HEK293 (cell line): ENCODE measurements at regions not wholly inside any gene's neighbourhood (a gene's known extent, or its start where the extent isn't known, plus 50 kb on each side); places are given as distances from the start of the nearest gene placed in this dataset.

Experiments used
- CTCF ChIA-PET: fragments of 350-600 bp; formaldehyde crosslinking; extraction: SDS; loops from one replicate; lab custom pipeline; 2021; ENCODE audit warnings: antibody characterized with exemption; lab: Yijun Ruan, JAX
- POLR2A ChIA-PET: fragments of 300-600 bp; formaldehyde crosslinking; extraction: SDS; loops from one replicate; lab custom pipeline; 2020; ENCODE audit warnings: antibody characterized with exemption, inconsistent platforms; lab: Yijun Ruan, JAX
- H3K27ac ChIP-seq: fragments of 200-500 bp; sonication (Bioruptor generic); 2 replicates; pipeline ENCODE4 v1.5.1; 2014; ENCODE audit warnings: low read depth, low read length, control low read depth, inconsistent platforms; ENCODE audit errors: extremely low read depth
- H3K36me3 ChIP-seq, 2 experiments: fragments of 200-500 bp in 1 of 2; sonication (Bioruptor generic) in 1 of 2; 1 replicate in 1 of 2; 2 replicates in 1 of 2; pipeline ENCODE4 v1.5.1; 2014 to 2017; ENCODE audit warnings: inconsistent platforms in 2 of 2, low read length in 2 of 2; ENCODE audit not compliant: control insufficient read depth in 2 of 2, insufficient read depth in 1 of 2
- H3K4me1 ChIP-seq: fragments of 200-500 bp; sonication (Bioruptor generic); 2 replicates; pipeline ENCODE4 v1.5.1; 2014; ENCODE audit warnings: mild to moderate bottlenecking, low read length, inconsistent platforms; ENCODE audit not compliant: control insufficient read depth, insufficient read depth
- H3K4me3 ChIP-seq: 2 replicates; pipeline ENCODE4 v1.5.1; 2011; ENCODE audit warnings: low read depth, mild to moderate bottlenecking, control low read depth, low read length, moderate library complexity
- H3K9me3 ChIP-seq: fragments of 200-500 bp; sonication (Bioruptor generic); 2 replicates; pipeline ENCODE4 v1.5.1; 2014; ENCODE audit warnings: low read depth, low read length, inconsistent platforms; ENCODE audit not compliant: control insufficient read depth, insufficient read depth
- KLF10 ChIP-seq: fragments of 450-650 bp; IDR thresholded peaks from 2 replicates; pipeline ENCODE4 v1.5.1; 2018; ENCODE audit warnings: missing biosample characterization, mild to moderate bottlenecking, missing genetic modification characterization
- SCRT2 ChIP-seq: fragments of 450-650 bp; formaldehyde crosslinking; IDR thresholded peaks from 2 replicates; pipeline ENCODE4 v1.5.1; 2016; ENCODE audit warnings: missing biosample characterization, missing genetic modification characterization
- TRIM28 ChIP-seq: IDR thresholded peaks from 2 replicates; pipeline ENCODE4 v1.6.1; 2011; ENCODE audit warnings: low read length, control low read depth, borderline replicate concordance
- ZNF174 ChIP-seq: fragments of 450-650 bp; formaldehyde crosslinking; IDR thresholded peaks from 2 replicates; pipeline ENCODE4 v1.5.0; 2017; ENCODE audit warnings: missing biosample characterization, mild to moderate bottlenecking, missing genetic modification characterization
- ZNF211 ChIP-seq: fragments of 450-650 bp; formaldehyde crosslinking; IDR thresholded peaks from 2 replicates; pipeline ENCODE4 v1.5.1; 2016; ENCODE audit warnings: low read depth, missing biosample characterization, missing genetic modification characterization
- ZNF24 ChIP-seq: fragments of 450-650 bp; formaldehyde crosslinking; IDR thresholded peaks from 2 replicates; pipeline ENCODE4 v1.5.1; 2016; ENCODE audit warnings: missing biosample characterization, missing genetic modification characterization
- ZNF302 ChIP-seq: fragments of 450-650 bp; formaldehyde crosslinking; IDR thresholded peaks from 2 replicates; pipeline ENCODE4 v1.5.1; 2016; ENCODE audit warnings: missing biosample characterization, missing genetic modification characterization, low read depth
- ZNF416 ChIP-seq: fragments of 450-650 bp; formaldehyde crosslinking; IDR thresholded peaks from 2 replicates; pipeline ENCODE4 v1.5.1; 2016; ENCODE audit warnings: missing biosample characterization, missing genetic modification characterization
- ZNF423 ChIP-seq: fragments of 450-650 bp; formaldehyde crosslinking; IDR thresholded peaks from 2 replicates; pipeline ENCODE4 v1.5.1; 2016; ENCODE audit warnings: missing biosample characterization, missing genetic modification characterization
- ZNF658 ChIP-seq: fragments of 450-650 bp; formaldehyde crosslinking; IDR thresholded peaks from 2 replicates; pipeline ENCODE4; 2016; ENCODE audit warnings: missing biosample characterization, missing genetic modification characterization
- ZNF830 ChIP-seq: fragments of 450-650 bp; IDR thresholded peaks from 2 replicates; pipeline ENCODE4 v1.5.0; 2018; ENCODE audit warnings: missing biosample characterization, missing genetic modification characterization, low read depth, mild to moderate bottlenecking, moderate library complexity
- ZSCAN16 ChIP-seq: fragments of 450-650 bp; formaldehyde crosslinking; IDR thresholded peaks from 2 replicates; pipeline ENCODE4 v1.5.1; 2016; ENCODE audit warnings: missing biosample characterization, missing genetic modification characterization
- TF ChIP-seq, protein P1 (sequence below): fragments of 450-650 bp; formaldehyde crosslinking; IDR thresholded peaks from 2 replicates; pipeline ENCODE4 v1.5.1; 2016; ENCODE audit warnings: missing biosample characterization, missing genetic modification characterization
- TF ChIP-seq, protein P2 (sequence below): fragments of 450-650 bp; formaldehyde crosslinking; IDR thresholded peaks from 2 replicates; pipeline ENCODE4 v1.5.1; 2016; ENCODE audit warnings: missing biosample characterization, missing genetic modification characterization
- TF ChIP-seq, protein P3 (sequence below): fragments of 450-650 bp; formaldehyde crosslinking; IDR thresholded peaks from 2 replicates; pipeline ENCODE4 v1.5.1; 2016; ENCODE audit warnings: missing biosample characterization, missing genetic modification characterization, borderline replicate concordance

DNA sequence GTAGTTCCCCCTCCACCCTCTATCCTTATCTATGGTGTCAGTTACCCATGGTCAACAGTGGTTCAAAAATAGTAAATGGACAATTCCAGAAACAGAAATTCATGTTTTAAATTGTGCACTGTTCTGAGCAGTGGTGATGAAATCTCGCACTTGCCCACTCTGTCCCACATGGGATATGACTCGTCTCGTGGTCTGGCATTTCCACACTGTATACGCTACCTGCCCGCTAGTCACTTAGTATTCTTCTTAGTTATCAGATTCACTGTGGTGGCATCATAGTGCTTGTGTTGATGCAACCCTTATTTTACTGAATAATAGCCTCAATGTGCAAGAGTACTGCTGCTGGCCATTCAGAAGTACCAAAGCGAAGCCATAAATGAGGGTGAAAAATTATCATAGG lies 507.0 kb downstream of the SNAPC1 start (continued):
- TF ChIP-seq, protein P1, sequence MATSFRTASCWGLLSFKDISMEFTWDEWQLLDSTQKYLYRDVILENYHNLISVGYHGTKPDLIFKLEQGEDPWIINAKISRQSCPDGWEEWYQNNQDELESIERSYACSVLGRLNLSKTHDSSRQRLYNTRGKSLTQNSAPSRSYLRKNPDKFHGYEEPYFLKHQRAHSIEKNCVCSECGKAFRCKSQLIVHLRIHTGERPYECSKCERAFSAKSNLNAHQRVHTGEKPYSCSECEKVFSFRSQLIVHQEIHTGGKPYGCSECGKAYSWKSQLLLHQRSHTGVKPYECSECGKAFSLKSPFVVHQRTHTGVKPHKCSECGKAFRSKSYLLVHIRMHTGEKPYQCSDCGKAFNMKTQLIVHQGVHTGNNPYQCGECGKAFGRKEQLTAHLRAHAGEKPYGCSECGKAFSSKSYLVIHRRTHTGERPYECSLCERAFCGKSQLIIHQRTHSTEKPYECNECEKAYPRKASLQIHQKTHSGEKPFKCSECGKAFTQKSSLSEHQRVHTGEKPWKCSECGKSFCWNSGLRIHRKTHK = no peak
- TF ChIP-seq ZNF174 (tag by site-specific recombination) (no peak), ZNF302 (tag by site-specific recombination) (no peak), ZNF416 (no peak), ZNF423 (tag by site-specific recombination) (no peak), ZNF658 (no peak), KLF10 (tag by site-specific recombination) (no peak), TRIM28 (no peak)
- TF ChIP-seq, protein P2, sequence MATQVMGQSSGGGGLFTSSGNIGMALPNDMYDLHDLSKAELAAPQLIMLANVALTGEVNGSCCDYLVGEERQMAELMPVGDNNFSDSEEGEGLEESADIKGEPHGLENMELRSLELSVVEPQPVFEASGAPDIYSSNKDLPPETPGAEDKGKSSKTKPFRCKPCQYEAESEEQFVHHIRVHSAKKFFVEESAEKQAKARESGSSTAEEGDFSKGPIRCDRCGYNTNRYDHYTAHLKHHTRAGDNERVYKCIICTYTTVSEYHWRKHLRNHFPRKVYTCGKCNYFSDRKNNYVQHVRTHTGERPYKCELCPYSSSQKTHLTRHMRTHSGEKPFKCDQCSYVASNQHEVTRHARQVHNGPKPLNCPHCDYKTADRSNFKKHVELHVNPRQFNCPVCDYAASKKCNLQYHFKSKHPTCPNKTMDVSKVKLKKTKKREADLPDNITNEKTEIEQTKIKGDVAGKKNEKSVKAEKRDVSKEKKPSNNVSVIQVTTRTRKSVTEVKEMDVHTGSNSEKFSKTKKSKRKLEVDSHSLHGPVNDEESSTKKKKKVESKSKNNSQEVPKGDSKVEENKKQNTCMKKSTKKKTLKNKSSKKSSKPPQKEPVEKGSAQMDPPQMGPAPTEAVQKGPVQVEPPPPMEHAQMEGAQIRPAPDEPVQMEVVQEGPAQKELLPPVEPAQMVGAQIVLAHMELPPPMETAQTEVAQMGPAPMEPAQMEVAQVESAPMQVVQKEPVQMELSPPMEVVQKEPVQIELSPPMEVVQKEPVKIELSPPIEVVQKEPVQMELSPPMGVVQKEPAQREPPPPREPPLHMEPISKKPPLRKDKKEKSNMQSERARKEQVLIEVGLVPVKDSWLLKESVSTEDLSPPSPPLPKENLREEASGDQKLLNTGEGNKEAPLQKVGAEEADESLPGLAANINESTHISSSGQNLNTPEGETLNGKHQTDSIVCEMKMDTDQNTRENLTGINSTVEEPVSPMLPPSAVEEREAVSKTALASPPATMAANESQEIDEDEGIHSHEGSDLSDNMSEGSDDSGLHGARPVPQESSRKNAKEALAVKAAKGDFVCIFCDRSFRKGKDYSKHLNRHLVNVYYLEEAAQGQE (tag by site-specific recombination) = no peak
- TF ChIP-seq, all 188 proteins: peak for 0

DNA sequence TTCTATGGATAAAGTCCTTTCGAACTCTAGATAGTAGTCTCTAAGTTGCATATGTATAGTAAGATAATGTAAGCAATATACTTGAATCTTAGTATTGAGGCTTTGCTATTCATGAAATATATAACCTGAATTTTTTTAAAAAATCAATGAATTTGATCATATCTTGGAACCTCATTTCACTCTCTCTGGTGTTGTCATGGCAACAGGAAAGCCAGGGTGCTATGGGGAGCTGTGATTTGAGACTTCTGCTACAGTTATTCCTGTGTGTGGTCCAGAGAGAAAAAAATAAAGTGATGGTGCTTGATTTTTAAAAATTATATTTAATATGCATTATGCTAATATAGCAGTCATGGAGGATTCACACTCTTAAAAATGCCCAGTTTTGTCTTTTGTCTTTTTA lies 508.0 kb downstream of the SNAPC1 start:
- no peaks in the 10 kb centered on the region for H3K9me3 ChIP-seq
- H3K4me3 ChIP-seq = no peak overlapping the region
- ChIA-PET POLR2A (no interaction called here), CTCF (no interaction called here)
- no peak overlapping the region for H3K27ac ChIP-seq
- H3K36me3 ChIP-seq = no peaks in the 10 kb centered on the region
- TF ChIP-seq, protein P3, sequence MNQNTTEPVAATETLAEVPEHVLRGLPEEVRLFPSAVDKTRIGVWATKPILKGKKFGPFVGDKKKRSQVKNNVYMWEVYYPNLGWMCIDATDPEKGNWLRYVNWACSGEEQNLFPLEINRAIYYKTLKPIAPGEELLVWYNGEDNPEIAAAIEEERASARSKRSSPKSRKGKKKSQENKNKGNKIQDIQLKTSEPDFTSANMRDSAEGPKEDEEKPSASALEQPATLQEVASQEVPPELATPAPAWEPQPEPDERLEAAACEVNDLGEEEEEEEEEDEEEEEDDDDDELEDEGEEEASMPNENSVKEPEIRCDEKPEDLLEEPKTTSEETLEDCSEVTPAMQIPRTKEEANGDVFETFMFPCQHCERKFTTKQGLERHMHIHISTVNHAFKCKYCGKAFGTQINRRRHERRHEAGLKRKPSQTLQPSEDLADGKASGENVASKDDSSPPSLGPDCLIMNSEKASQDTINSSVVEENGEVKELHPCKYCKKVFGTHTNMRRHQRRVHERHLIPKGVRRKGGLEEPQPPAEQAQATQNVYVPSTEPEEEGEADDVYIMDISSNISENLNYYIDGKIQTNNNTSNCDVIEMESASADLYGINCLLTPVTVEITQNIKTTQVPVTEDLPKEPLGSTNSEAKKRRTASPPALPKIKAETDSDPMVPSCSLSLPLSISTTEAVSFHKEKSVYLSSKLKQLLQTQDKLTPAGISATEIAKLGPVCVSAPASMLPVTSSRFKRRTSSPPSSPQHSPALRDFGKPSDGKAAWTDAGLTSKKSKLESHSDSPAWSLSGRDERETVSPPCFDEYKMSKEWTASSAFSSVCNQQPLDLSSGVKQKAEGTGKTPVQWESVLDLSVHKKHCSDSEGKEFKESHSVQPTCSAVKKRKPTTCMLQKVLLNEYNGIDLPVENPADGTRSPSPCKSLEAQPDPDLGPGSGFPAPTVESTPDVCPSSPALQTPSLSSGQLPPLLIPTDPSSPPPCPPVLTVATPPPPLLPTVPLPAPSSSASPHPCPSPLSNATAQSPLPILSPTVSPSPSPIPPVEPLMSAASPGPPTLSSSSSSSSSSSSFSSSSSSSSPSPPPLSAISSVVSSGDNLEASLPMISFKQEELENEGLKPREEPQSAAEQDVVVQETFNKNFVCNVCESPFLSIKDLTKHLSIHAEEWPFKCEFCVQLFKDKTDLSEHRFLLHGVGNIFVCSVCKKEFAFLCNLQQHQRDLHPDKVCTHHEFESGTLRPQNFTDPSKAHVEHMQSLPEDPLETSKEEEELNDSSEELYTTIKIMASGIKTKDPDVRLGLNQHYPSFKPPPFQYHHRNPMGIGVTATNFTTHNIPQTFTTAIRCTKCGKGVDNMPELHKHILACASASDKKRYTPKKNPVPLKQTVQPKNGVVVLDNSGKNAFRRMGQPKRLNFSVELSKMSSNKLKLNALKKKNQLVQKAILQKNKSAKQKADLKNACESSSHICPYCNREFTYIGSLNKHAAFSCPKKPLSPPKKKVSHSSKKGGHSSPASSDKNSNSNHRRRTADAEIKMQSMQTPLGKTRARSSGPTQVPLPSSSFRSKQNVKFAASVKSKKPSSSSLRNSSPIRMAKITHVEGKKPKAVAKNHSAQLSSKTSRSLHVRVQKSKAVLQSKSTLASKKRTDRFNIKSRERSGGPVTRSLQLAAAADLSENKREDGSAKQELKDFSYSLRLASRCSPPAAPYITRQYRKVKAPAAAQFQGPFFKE = no peak
- TF ChIP-seq ZNF24 (tag by site-specific recombination) = no peak
- no peak for TF ChIP-seq ZNF830 (tag by site-specific recombination)
- no peak for TF ChIP-seq SCRT2 (tag by site-specific recombination)
- no peak for TF ChIP-seq ZNF211 (tag by site-specific recombination)
- TF ChIP-seq ZSCAN16 = no peak
- no peaks in the 10 kb centered on the region for H3K4me1 ChIP-seq
